Jurkat, Clone E6-1 (cell line): ENCODE measurements at regions not wholly inside any gene's neighbourhood (a gene's known extent, or its start where the extent isn't known, plus 50 kb on each side); places are given as distances from the start of the nearest gene placed in this dataset.
A peak's percentile ranks its signal among the peaks of the same experiment; 100 is the strongest.
"Not testable (repeated sequence)": the region's sequence is repeated elsewhere in the genome, so short reads cannot be mapped to it uniquely, and the experiment has no call there.

Experiments
- DNase-seq: peaks from one replicate; pipeline ENCODE4 v3.0.0-alpha.2; 2011; ENCODE audit warnings: low read depth, low spot score
- H3K4me3 ChIP-seq: 2 replicates; pipeline ENCODE4 v1.5.1; 2011; ENCODE audit warnings: mild to moderate bottlenecking, low read length, control low read depth, moderate library complexity

- H3K4me3 ChIP-seq, DNase-seq: not testable (repeated sequence)
These were observed 164.3 kb upstream of the NOTCH2NLA start for GRCh38 chr1:146393154-146393553.

GRCh38 chr1:146389178-146389577 lies 160.4 kb upstream of the NOTCH2NLA start:
- not testable (repeated sequence) for DNase-seq, H3K4me3 ChIP-seq

- DNase-seq, result peak; percentile 24
- not testable (repeated sequence) for H3K4me3 ChIP-seq
These were observed 159.1 kb upstream of the NOTCH2NLA start for GRCh38 chr1:146387750-146388469.

GRCh38 chr1:146386851-146387749 lies 158.3 kb upstream of the NOTCH2NLA start:
- H3K4me3 ChIP-seq, result peak overlapping the region; percentile 45
- DNase-seq, result peak; percentile 96

- not testable (repeated sequence) for DNase-seq, H3K4me3 ChIP-seq
These were observed 152.4 kb upstream of the NOTCH2NLA start for GRCh38 chr1:146381196-146381595.

- peak overlapping the region; percentile 44 for H3K4me3 ChIP-seq
These were observed 148.1 kb upstream of the NOTCH2NLA start for GRCh38 chr1:146376708-146377496.

GRCh38 chr1:146376309-146376707 lies 147.5 kb upstream of the NOTCH2NLA start:
- peak; percentile 66 for DNase-seq

More at GRCh38 chr1:146376708-146377496, 148.1 kb upstream of the NOTCH2NLA start:
- peak; percentile 99 for DNase-seq

GRCh38 chr1:146375108-146375507 lies 146.3 kb upstream of the NOTCH2NLA start:
- not testable (repeated sequence) for H3K4me3 ChIP-seq, DNase-seq

More at GRCh38 chr1:146376309-146376707, 147.5 kb upstream of the NOTCH2NLA start:
- H3K4me3 ChIP-seq, result peak overlapping the region; percentile 40

GRCh38 chr1:146369940-146370339 lies 141.1 kb upstream of the NOTCH2NLA start:
- not testable (repeated sequence) for DNase-seq, H3K4me3 ChIP-seq

GRCh38 chr1:146355373-146355772 lies 126.6 kb upstream of the NOTCH2NLA start:
- H3K4me3 ChIP-seq, DNase-seq: not testable (repeated sequence)

GRCh38 chr1:146326863-146327262 lies 98.0 kb upstream of the NOTCH2NLA start:
- not testable (repeated sequence) for H3K4me3 ChIP-seq, DNase-seq

GRCh38 chr1:146324463-146324862 lies 95.6 kb upstream of the NOTCH2NLA start:
- not testable (repeated sequence) for H3K4me3 ChIP-seq, DNase-seq

- DNase-seq, H3K4me3 ChIP-seq: not testable (repeated sequence)
These were observed 94.5 kb upstream of the NOTCH2NLA start for GRCh38 chr1:146323302-146323701.

- not testable (repeated sequence) for DNase-seq, H3K4me3 ChIP-seq
These were observed 94.1 kb upstream of the NOTCH2NLA start for GRCh38 chr1:146322893-146323292.

- DNase-seq, H3K4me3 ChIP-seq: not testable (repeated sequence)
These were observed 89.9 kb upstream of the NOTCH2NLA start for GRCh38 chr1:146318715-146319114.

- not testable (repeated sequence) for DNase-seq, H3K4me3 ChIP-seq
These were observed 89.0 kb upstream of the NOTCH2NLA start for GRCh38 chr1:146317785-146318184.

GRCh38 chr1:146314449-146315246 lies 85.8 kb upstream of the NOTCH2NLA start:
- H3K4me3 ChIP-seq, DNase-seq: not testable (repeated sequence)

GRCh38 chr1:146310579-146310978 lies 81.8 kb upstream of the NOTCH2NLA start:
- not testable (repeated sequence) for DNase-seq, H3K4me3 ChIP-seq
